HG03097 (cell line): ENCODE measurements at regions not wholly inside any gene's neighbourhood (a gene's known extent, or its start where the extent isn't known, plus 50 kb on each side); places are given as distances from the start of the nearest gene placed in this dataset.
A peak's percentile ranks its signal among the peaks of the same experiment; 100 is the strongest.
"Not testable (repeated sequence)": the region's sequence is repeated elsewhere in the genome, so short reads cannot be mapped to it uniquely, and the experiment has no call there.

ENCODE experiments used
- ATAC-seq: cut with Tn5 transposase; IDR thresholded peaks from one replicate; pipeline ENCODE4 v1.9.1; 2021; ENCODE audit not compliant: unreplicated experiment, low FRiP score

DNA sequence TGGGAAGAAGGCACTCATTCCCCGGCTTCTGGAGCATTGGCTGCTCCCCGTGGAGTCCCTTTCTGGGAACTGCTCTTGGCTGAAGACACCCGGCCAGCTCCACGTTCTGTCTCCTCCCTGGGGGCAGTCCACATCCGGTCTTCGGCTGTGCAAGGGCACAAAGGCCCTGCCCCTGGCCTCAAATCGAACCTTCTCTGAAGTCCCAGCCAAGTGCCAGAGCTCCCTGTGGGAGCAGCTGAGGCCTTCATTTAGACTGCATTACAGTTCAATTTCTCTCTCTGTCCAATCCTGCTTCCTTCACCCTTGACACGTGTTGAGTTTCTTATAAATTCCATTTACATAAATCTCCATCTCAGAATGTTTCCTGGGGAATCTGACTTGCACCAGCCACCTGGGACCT is 132.9 kb upstream of the POU3F1 start:
- no peak for ATAC-seq

DNA sequence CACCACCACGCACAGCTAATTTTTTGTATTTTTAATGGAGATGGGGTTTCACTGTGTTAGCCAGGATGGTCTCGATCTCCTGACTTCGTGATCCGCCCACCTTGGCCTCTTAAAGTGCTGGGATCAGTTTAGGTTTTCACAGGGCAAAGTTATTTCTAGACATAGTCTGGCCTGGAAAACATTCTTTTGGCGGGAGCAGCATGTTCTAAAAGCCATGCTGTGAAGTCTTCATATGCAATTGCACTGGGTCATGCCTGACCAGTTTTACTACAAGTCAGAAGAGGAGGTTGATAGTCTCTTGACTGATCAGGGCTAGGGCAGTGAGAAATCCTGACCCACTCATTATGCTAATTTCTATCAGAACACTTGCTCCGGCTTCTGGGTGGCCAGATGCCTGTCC is 131.6 kb upstream of the POU3F1 start:
- ATAC-seq = no peak

- no peak for ATAC-seq
These were observed 128.5 kb upstream of the POU3F1 start for GRCh38 chr1:38175121-38175520.

DNA sequence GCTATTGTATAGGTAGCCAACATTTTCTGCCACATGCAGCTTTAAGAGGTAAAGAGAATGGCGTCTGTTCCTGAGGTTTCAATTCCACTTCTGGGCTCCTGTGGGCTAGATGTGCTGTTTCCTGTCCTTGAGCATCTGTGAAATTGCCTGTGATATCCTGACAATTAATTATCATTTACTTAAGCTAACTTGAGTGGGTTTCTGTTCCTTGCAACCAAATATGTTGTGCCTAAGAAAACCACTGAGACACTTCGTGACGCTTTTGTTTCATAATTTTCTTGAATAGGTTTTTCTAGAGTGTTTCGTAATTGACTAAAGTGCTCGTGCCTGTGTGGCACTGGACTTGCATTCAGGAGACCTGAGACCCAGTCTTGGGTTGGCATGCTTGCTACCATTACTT is 127.3 kb upstream of the POU3F1 start:
- no peak for ATAC-seq

- peak; percentile 46 for ATAC-seq
These were observed 126.7 kb upstream of the POU3F1 start for GRCh38 chr1:38173157-38173831.

DNA sequence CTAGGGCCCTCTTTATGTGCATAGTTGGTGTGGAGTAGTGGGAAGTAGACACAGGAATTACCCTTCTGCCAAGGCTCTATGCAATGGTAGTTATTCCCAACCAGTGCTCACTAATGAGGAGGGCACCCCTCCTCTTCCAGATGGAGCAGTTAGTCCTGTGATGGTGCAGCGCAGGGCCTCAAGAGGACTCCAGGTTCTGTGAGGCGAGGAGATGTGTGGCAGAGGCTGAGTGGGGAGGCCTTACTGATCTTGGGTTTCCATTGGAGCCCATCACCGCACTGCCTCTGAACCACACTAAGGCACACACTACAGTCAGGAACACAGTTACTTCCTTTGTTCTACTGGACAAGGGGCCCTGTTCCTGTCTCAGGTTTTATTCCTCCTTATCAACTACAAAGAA is 122.5 kb upstream of the POU3F1 start:
- no peak for ATAC-seq

DNA sequence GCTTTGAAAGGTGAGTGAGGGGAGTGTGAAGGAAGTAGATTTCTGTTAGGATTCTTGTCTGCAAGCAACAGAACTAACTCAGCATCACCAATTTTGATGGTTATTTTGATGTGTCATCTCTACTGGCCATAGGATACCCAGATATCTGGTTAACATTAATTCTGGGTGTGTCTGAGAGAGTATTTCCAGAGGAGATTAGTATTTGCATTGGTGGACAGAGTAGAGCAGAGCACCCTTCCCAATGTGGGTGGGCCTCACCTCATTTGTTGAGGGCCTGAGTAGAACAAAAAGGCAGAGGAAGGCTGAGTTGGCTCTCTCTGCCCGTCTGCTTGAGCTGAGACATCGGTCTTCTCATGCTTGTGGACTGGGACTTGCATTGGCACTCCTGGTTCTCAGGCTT is 121.8 kb upstream of the POU3F1 start:
- ATAC-seq = no peak

GRCh38 chr1:38166461-38166860 is 119.9 kb upstream of the POU3F1 start:
- no peak for ATAC-seq

DNA sequence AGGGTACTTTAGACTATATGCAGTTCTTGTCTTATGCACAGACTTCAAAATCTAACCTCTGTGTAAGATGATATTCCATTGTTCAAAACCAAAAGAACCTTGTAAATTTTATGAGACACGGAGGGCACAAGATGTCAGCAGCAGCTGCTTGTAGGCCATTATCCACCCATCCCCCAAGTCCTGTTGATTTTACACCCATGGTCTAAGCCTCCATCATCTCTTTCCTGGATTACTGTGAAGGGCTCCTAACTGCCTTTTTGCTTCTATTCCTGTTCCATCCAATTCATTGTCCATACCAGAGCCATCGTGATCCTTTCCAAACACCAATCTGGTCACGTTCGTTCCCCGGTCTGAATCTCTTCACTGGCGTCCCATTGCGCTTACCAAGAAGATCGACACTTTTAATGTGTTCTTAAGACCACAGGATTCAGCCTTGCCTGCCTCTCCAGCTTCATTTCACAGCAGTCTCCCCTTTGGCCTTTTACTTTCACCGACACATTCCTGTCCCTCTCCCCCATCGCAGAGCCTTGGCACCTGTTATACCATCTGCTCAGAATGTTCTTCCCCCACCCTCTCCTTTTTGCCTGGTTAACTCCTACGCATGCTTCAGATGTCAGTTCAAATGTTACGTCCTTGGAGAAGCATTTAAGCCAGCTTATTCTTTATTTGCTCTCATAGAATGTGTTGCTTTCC is 107.3 kb upstream of the POU3F1 start:
- no peak for ATAC-seq

GRCh38 chr1:38153066-38153777 is 106.6 kb upstream of the POU3F1 start:
- no peak for ATAC-seq

DNA sequence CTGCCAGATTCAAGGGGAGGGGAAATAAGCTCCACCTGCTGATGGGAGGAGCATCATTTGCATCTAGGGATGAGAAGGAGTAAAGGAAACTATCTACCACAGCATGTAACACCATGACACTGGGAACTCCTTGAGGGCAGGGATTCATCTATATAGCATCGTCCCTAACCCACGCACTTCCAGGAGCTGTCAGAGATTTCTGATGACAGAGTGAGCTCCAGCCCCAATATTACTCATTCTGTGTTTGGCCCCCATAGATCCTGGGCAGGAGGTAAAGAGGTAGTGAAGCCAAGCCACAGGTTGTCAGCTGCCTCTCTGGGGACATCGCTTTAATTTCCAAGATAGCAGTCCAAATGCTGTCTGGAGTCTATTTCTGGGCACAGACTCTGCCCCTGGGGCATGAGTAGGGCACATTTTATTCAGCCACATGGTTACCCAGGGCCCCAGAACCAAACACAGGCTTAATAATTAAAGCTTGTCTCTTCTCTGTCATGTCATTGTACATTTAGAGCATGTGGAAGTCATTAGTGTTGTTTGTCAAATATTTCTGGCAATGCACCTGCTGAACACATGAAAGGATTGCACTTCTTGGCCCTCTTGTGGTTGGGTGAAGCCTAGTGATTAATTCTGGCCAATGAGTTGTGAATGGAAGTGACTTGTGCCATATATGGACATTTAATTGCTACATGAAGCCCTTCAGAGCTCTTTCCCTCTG is 105.9 kb upstream of the POU3F1 start:
- no peak for ATAC-seq

GRCh38 chr1:38151399-38151798 is 104.8 kb upstream of the POU3F1 start:
- ATAC-seq = no peak

GRCh38 chr1:38146079-38146478 is 99.5 kb upstream of the POU3F1 start:
- not testable (repeated sequence) for ATAC-seq

GRCh38 chr1:38142606-38143005 is 96.0 kb upstream of the POU3F1 start:
- no peak for ATAC-seq

GRCh38 chr1:38141483-38141882 is 94.9 kb upstream of the POU3F1 start:
- ATAC-seq = no peak

GRCh38 chr1:38139738-38140487 is 93.3 kb upstream of the POU3F1 start:
- no peak for ATAC-seq

DNA sequence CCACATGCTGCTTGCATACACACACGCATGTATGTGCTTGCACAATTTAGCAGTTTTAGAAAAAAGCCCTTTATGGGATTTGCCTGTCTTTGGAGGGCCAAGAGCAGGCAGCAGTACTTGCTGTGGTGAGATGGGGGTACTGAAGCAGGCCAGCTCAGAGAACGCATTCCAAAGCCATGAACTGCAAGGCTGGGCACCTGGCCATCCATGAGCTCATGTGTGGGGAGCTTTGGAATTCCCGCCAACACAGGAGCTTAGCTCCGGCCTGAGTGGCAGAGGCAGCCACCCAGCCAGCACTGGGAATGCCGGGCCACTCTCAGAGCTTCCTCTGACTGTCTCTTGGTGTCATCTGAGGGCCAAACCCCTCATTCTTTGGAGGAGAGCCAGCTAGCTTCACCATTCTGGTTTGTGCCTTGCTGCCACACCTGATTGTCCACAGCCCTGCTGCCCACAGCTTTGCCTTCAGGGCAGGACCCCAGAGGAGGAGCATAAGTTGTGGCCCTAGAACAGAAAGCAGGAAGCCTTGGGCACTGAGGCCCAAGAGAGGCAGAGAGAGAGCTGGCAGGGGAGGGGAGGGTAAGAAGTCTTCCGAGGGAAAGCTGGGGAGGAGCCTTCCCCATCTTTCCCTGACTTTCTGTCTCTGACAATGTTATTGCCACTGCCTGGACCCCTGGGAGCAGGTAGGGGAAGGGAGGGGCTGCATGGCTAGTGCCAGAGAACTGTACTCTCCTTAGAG is 92.1 kb upstream of the POU3F1 start:
- ATAC-seq = no peak

DNA sequence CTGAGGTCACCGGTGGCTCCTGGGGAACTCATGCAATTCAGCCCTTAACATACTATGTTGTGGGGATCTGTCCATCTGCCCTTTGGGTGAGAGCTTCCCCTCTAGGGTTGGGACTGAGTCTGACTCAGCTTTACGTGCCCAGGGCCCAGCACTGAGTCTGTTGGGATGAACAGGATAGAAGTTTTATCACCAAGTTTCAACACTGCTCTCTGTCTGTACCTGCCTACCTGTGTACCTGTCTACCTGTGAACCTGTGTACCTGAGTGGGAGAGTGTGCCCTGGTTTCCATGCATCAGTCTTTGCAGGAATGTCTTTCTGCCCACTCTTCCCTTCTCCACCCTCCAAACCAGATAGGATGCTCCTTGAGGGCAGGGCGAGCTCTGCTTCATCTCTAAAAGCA is 90.6 kb upstream of the POU3F1 start:
- no peak for ATAC-seq

DNA sequence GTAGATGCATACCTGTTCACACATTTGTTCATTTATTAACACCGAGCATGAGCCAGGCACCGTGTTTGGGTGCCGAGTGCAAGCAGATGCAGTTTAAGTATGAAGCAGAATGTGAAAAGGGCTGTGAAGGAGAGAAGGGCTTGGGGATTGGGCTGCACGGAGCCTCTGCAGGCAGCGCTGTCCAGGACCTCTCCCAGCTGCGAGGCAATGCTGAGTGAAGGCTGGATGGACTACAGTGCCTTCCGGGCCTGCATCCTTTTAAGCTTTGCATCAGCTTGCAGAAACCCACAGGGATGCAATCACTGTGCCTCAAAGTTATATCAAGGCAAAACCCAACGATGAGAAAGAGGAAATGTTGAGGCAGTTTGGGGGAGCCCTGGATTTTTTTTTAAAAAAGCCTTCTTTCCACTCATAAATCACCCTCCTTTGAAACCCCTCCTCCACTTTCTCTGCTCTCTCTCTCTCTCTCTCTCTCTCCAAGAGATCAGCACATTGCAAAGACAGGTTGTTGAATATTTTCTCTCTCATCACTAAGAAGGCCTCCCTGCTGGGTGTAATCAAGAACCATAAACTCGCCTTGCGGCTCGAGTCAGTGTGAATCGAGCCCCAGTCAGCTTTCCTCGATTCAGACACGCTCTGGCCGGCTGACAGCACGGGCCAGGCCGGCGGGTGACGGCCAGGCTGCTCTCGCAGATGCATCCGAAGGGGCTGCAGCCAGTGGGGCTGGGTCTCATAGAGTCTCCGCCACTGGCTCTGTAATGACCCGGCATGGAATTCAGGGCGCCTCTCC is 89.2 kb upstream of the POU3F1 start:
- ATAC-seq = no peak
